Activated CD4-positive, alpha-beta T cell treated with anti-CD3 and anti-CD28 coated beads, Interleukin-2, Interleukin-6, amounts not matched to agents 100 ng/mL and 50 ng/mL, durations not matched to agents 16 hours and 8 hours (primary cell): ENCODE measurements at regions not wholly inside any gene's neighbourhood (a gene's known extent, or its start where the extent isn't known, plus 50 kb on each side); places are given as distances from the start of the nearest gene placed in this dataset.
"Not testable (repeated sequence)": the region's sequence is repeated elsewhere in the genome, so short reads cannot be mapped to it uniquely, and the experiment has no call there.

ENCODE experiments used
- DNase-seq: peaks from one replicate; pipeline ENCODE4 v3.0.0-alpha.2; 2020

DNA sequence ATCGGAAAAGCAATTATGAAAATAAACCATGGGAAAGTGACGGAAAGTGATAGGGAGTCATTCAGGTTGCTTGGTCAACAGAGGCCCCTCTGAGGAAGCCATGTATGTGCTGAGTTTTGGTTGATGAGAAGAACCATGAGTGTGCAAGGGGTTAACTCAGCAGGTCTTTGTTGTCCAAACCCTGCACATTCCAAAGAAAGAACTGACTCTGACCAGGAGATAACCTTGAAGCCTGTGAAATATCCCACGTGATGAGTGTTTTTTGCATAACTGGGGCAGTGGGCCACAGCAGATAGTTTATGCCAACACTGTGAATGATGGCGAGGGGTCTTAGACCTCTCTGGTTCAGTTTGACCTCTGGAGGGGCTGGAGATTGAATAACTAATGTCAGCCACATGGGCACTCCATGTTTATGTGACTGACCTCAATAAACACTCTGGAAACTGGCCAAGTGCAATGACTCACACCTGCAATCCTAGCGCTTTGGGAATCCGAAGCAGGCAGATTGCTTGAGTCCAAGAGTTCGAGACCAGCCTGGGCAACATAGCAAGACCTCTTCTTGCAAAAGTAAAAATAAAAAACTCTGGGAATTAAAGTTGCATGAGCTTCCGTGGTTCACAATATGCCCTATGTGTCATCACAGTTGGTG, 154.0 kb upstream of the FOXK1 start:
- no peak for DNase-seq

- no peak for DNase-seq
Measured at GRCh38 chr7:4531236-4531635, 150.9 kb upstream of the FOXK1 start.

GRCh38 chr7:4533339-4533738, 148.8 kb upstream of the FOXK1 start:
- DNase-seq: not testable (repeated sequence)

- DNase-seq: no peak
Measured at GRCh38 chr7:4549681-4550080, 132.4 kb upstream of the FOXK1 start.

DNA sequence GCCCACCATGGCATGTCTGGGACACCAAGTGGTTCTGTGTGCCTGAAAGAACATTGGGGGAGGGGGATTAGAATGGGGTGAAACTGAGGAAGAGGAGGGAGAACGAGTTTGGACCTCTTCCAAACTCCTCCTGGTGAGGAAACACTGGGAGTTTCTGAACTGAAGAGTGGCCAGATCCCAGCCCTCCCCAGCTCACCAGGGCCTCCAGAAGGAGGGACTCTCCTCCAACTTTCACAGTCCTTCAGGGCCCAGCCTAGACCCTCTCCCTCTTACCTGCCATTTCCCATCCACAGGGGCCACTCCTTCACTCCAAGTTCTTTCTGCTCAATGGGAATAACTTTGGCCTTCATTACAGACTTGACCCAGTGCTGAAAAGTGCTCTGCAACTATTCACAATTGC, 132.0 kb upstream of the FOXK1 start:
- DNase-seq: no peak

DNA sequence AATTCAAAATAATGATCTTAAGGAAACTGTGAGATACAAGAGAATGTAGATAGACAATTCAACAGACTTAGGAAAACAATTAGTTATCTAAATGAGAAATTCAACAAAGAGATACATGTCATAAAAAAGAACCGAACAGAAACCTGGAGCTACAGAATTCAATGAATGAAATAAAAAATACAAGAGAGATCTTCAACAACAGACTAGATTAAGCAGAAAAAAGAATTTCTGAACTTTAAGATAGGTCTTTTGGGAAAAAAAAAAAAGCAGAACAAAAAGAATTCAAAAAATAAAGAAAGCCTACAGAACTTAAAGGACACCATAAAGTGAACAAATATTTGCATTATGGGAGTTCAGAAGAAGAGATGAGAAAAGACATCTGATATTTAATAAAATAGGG, 129.1 kb upstream of the FOXK1 start:
- no peak for DNase-seq

- no peak for DNase-seq
Measured at GRCh38 chr7:4556868-4557793, 125.0 kb upstream of the FOXK1 start.

GRCh38 chr7:4561795-4562194, 120.3 kb upstream of the FOXK1 start:
- no peak for DNase-seq

GRCh38 chr7:4566714-4567113, 115.4 kb upstream of the FOXK1 start:
- no peak for DNase-seq

DNA sequence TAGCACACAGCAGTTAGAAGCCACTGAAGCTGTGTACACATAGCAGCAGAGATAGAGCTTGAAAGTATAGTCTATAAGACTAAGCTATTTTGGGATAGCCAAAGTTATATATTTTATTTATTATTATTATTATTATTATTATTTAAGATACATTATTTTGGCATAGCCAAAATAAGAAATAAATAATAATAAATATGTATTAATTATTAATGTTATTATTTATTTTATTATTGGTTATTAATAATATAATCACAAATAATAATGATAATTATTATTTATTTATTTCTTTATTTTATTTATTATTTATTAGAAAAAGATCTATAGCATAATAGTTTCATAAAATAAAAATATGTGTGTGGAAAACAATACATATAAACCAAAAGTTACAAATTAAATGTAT, 107.2 kb upstream of the FOXK1 start:
- no peak for DNase-seq

DNA sequence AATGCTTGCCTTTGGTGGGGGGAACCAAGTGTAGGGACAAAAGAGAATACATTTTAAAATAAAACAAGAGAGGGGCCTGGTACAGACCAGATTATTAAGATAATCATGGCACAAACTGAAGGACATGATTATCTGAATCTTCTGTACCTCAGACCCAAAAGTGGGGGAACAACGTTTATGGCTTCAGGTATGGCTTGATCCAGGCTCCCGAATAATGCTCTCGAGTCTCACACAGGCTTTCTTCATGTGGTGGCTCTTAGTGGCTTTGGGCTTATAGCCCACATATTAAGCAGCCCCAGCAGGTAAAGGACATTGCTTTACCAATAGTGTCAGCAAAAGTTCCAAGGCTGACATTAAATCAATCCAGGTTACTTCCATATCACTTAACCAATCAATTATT, 106.8 kb upstream of the FOXK1 start:
- DNase-seq: no peak

- no peak for DNase-seq
Measured at GRCh38 chr7:4602905-4603842, 78.9 kb upstream of the FOXK1 start.

- DNase-seq: no peak
Measured at GRCh38 chr7:4603843-4604231, 78.3 kb upstream of the FOXK1 start.

- DNase-seq: no peak
Measured at GRCh38 chr7:4604456-4604940, 77.6 kb upstream of the FOXK1 start.

DNA sequence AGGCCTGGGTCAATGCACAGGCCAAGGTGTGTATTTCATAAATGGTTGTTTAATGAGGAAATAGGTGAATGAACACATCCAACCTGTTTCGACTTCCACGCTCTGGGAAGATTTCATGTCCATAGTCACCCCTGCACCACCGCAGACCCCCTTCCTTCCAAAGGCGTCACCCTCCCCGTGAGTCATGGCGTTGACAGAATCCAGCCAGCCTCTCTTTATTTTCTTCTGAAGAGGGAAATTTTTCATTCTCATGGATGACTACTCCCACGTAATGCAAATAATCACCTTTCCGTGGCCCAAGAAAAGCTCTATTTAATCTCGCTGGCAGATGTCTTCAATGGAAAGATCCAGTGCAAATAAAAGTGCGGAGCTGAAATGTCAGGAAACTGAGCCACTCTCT, 75.3 kb upstream of the FOXK1 start:
- DNase-seq: no peak

DNA sequence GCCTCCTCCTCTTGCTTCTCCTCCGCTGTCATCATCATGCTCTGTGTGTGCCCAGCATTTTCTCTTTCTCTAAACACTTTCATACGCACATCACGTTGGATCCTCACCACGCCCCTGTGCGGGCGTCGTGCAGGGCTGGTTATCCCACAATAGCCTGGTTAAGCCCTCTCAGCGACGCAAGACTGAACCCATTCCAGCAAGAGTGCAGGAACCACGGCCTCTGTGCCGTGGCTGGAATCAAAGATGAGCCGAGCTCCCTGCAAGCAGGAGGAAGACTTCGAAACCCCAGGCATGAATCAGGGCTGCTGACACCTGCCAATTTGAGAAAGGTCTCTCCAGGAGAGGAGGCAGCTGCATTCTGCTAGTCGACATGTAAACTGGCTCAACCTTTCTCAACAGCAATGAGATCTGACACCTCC, 74.8 kb upstream of the FOXK1 start:
- no peak for DNase-seq

DNA sequence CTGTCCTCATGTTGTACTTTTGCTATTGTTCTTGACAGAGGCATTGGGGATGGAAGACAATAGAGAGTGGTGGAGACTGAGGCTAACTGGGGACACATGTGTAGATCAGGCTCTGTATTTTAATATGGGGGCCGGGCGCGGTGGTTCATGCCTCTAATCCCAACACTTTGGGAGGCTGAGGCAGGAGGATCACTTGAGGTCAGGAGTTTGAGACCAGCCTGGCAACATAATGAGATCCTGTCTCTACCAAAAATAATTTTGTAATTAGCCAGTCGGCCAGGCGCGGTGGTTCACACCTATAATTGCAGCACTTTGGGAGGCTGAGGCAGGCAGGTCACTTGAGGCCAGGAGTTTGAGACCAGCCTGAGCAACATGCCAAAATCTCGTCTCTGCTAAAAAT, 72.5 kb upstream of the FOXK1 start:
- DNase-seq: not testable (repeated sequence)

DNA sequence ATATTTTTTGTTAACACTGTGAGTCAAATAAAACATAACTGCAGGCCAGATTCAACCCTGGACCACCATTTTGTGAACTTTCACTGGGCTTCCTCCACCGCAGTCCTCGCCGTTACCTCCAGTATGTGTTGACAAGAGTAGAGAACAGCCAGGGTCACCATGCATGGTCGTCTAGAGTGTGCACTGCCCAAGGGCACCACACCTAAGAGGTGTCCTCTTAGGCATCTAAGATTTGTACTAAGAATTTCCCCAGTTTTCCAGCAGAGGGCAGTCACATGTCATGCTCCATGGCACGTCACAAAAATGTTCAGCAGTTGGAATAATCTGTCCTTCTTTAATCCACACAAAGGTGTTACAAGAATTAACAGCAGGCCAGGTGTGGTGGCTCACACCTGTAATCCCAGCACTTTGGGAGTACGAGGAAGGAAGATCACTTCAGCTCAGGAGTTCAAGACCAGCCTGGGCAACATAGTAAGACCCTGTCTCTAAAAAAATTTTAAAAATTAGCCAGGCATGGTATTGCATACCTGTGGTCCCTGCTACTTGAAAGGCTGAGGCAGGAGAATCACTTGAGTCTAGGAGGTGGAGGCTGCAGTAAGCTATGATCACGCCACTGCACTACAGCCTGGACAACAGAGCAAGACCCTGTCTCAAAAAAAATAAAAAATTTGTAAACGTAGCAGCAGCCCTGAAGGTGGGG, 71.2 kb upstream of the FOXK1 start:
- DNase-seq: peak; percentile 71

DNA sequence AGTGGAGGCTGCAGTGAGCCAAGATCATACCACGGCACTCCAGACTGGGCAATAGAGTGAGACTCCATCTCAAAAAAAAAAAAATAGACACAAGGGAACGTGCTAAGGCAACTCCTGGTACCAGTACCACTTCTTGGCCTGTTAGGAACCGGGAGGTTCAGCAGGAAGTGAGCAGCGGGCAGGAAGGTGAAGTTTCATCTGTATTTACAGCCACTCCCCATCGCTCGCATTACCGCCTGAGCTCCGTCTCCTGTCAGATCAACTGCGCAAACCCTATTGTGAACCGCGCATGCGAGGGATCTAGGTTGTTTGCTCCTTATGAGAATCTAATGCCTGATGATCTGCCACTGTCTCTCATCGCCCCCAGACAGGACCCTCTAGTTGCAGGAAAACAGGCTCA, 69.9 kb upstream of the FOXK1 start:
- DNase-seq: no peak

- no peak for DNase-seq
Measured at GRCh38 chr7:4612939-4613841, 68.9 kb upstream of the FOXK1 start.

DNA sequence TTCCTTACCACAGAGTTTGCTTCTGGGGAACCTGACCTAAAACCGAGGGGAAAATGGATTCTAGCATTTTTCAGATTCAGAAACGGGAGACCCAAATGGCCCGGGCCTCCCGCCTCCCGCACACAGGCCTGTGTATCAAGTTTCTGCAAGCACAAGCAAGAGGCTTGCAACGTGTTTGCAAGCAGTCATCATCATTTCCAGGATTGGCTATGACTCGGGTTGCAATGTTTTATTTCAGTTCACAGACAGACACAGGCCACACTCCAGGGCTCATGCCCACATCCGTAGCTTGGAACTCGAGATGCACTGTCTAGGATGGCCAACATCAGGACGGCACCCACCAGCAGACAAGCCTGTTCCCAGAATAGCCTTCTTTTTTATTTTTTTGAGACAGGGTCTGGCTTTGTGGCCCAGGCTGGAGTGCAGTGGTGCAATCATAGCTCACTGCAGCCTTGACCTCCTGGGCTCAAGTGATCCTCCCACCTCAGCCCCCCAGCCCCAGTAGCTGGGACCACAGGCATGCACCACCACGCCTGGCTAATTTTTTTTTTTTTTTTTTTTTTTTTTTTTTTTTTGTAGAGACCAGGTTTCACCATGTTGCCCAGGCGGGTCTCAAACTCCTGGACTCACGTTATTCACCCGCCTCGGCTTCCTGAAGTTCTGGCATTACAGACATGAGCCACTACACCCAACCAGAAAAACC, 68.1 kb upstream of the FOXK1 start:
- no peak for DNase-seq
